PC-9 (cell line): ENCODE measurements at regions not wholly inside any gene's neighbourhood (a gene's known extent, or its start where the extent isn't known, plus 50 kb on each side); places are given as distances from the start of the nearest gene placed in this dataset.

Experiments used
- BruUV-seq: library from RNA; stranded (reverse); fragments of 400-500 nt; replicated peaks from 2 replicates; lab custom pipeline; 2021; lab: Mats Ljungman, UMichigan
- CTCF ChIA-PET: fragments of 300-600 bp; sonication (Branson Sonifier 250); formaldehyde crosslinking; loops from one replicate; lab custom pipeline; 2022; ENCODE audit warnings: antibody characterized with exemption; lab: Charles Lee
- POLR2A ChIA-PET: fragments of 300-600 bp; sonication (Branson Sonifier 250); formaldehyde crosslinking; loops from one replicate; lab custom pipeline; 2022; ENCODE audit warnings: antibody characterized with exemption; ENCODE audit not compliant: unreplicated experiment; lab: Charles Lee
- DNase-seq, 2 experiments: peaks; one replicate each; pipeline versions ENCODE4 v3.0.0 to v3.0.0-alpha.2; 2015 to 2022; ENCODE audit warnings: mixed read lengths in 1 of 2
- H2AFZ ChIP-seq: fragments of 200-600 bp; sonication (generic); 2 replicates; pipeline ENCODE4 v1.8.1; 2017; ENCODE audit warnings: antibody characterized with exemption
- H3F3A ChIP-seq: fragments of 200-600 bp; sonication (generic); 2 replicates; pipeline ENCODE4 v1.8.1; 2017; ENCODE audit warnings: antibody characterized with exemption, mild to moderate bottlenecking, low read depth; ENCODE audit not compliant: insufficient read depth
- H3K27ac ChIP-seq: fragments of 200-600 bp; sonication (generic); 2 replicates; pipeline ENCODE4 v1.6.1; 2016; ENCODE audit warnings: mixed run types
- H3K27me3 ChIP-seq: fragments of 200-600 bp; sonication (generic); 2 replicates; pipeline ENCODE4 v1.6.1; 2016; ENCODE audit warnings: low read depth, mixed run types; ENCODE audit not compliant: insufficient read depth
- H3K36me3 ChIP-seq: fragments of 200-600 bp; sonication (generic); 2 replicates; pipeline ENCODE4 v1.6.1; 2016; ENCODE audit warnings: low read depth, mixed run types
- H3K4me1 ChIP-seq: fragments of 200-600 bp; sonication (generic); replicated peaks from 2 replicates; pipeline ENCODE4 v1.6.1; 2016; ENCODE audit warnings: mixed run types; ENCODE audit not compliant: insufficient read depth
- H3K4me2 ChIP-seq: fragments of 200-600 bp; sonication (generic); 2 replicates; pipeline ENCODE4 v1.6.1; 2017; ENCODE audit warnings: mixed run types
- H3K4me3 ChIP-seq: fragments of 200-600 bp; sonication (generic); 2 replicates; pipeline ENCODE4 v1.6.1; 2016; ENCODE audit warnings: mixed run types
- H3K79me2 ChIP-seq: fragments of 200-600 bp; sonication (generic); 2 replicates; pipeline ENCODE4 v1.6.1; 2017; ENCODE audit warnings: low read depth, mixed run types
- H3K9me2 ChIP-seq: fragments of 200-600 bp; sonication (generic); 2 replicates; pipeline ENCODE4 v1.8.1; 2017; ENCODE audit warnings: mild to moderate bottlenecking; ENCODE audit not compliant: insufficient read depth
- H3K9me3 ChIP-seq: fragments of 200-600 bp; sonication (generic); 2 replicates; pipeline ENCODE4 v1.8.1; 2016; ENCODE audit warnings: low read depth; ENCODE audit not compliant: insufficient read depth
- H4K20me1 ChIP-seq: fragments of 200-600 bp; sonication (generic); 2 replicates; pipeline ENCODE4 v1.8.1; 2017; ENCODE audit not compliant: insufficient read depth
- EZH2 ChIP-seq: fragments of 200-600 bp; sonication (generic); IDR thresholded peaks from 2 replicates; pipeline ENCODE4 v1.8.0; 2017; ENCODE audit warnings: antibody characterized with exemption, low read depth
- intact Hi-C: fragments of 100-400 bp; cut with micrococcal nuclease; formaldehyde crosslinking; loops from one replicate; pipeline ENCODE4 v1.10.0; 2022; ENCODE audit not compliant: unreplicated experiment
- TF ChIP-seq, protein P1 (sequence below): fragments of 200-600 bp; sonication (generic); conservative IDR thresholded peaks from 2 replicates; pipeline ENCODE4 v1.6.1; 2017; ENCODE audit warnings: mixed run types, antibody characterized with exemption, mild to moderate bottlenecking, moderate library complexity

GRCh38 chr18:56186319-56186718 lies 452.1 kb downstream of the TXNL1 start:
- Histone ChIP-seq H3K4me1 (no peaks in the 10 kb centered on the region), H3K27me3 (no peaks in the 10 kb centered on the region), H3K4me3 (no peak overlapping the region), H3K79me2 (no peaks in the 10 kb centered on the region), H2AFZ (no peak overlapping the region), H4K20me1 (no peaks in the 10 kb centered on the region), H3K9me3 (no peaks in the 10 kb centered on the region), H3F3A (no peaks in the 10 kb centered on the region), H3K27ac (no peak overlapping the region), H3K9me2 (0 out of 2 replicates have a peak, but pooled peaks cover 4% of the 10 kb centered on the region), H3K4me2 (no peak overlapping the region), H3K36me3 (no peaks in the 10 kb centered on the region)
- ChIA-PET CTCF (no interaction called here), POLR2A (no interaction called here)
- BruUV-seq, result no TSS peak
- intact Hi-C loops, result no loop called here
- TF ChIP-seq, protein P1, sequence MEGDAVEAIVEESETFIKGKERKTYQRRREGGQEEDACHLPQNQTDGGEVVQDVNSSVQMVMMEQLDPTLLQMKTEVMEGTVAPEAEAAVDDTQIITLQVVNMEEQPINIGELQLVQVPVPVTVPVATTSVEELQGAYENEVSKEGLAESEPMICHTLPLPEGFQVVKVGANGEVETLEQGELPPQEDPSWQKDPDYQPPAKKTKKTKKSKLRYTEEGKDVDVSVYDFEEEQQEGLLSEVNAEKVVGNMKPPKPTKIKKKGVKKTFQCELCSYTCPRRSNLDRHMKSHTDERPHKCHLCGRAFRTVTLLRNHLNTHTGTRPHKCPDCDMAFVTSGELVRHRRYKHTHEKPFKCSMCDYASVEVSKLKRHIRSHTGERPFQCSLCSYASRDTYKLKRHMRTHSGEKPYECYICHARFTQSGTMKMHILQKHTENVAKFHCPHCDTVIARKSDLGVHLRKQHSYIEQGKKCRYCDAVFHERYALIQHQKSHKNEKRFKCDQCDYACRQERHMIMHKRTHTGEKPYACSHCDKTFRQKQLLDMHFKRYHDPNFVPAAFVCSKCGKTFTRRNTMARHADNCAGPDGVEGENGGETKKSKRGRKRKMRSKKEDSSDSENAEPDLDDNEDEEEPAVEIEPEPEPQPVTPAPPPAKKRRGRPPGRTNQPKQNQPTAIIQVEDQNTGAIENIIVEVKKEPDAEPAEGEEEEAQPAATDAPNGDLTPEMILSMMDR, result no peak
- TF ChIP-seq EZH2, result no peak
- DNase-seq, result no peak

DNA sequence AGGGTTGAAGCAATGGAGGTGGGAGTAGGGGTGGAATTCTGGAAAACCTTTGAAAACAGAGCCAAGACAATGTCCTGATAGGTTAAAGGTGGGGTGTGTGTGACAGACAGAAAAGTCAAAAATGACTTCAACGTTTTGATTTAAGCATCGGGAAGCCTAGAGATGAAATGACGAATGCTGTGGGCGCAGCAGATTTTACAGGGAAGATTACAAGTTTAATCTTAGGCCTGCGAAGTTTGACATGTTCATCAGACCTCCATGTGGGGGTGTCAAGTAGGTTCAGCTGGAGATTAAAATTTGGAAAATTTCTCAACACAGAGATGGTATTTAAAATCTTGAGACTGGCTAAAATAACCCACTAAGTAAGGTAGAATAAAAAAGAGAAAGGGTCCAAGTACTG lies 453.3 kb downstream of the TXNL1 start:
- H3K9me2 ChIP-seq, result 0 out of 2 replicates have a peak, but pooled peaks cover 4% of the 10 kb centered on the region
- H4K20me1 ChIP-seq, result no peaks in the 10 kb centered on the region
- H3K36me3 ChIP-seq, result no peaks in the 10 kb centered on the region
- H3F3A ChIP-seq, result no peaks in the 10 kb centered on the region
- ChIA-PET POLR2A (no interaction called here), CTCF (no interaction called here)
- H3K27me3 ChIP-seq, result no peaks in the 10 kb centered on the region
- peaks cover 5% of the 10 kb centered on the region; the same call in 1 of the 2 replicates for H3K4me1 ChIP-seq
- H2AFZ ChIP-seq, result no peak overlapping the region
- no TSS peak for BruUV-seq
- no peak overlapping the region for H3K4me3 ChIP-seq
- H3K4me2 ChIP-seq, result no peak overlapping the region
- H3K9me3 ChIP-seq, result no peaks in the 10 kb centered on the region
- DNase-seq, result no peak
- TF ChIP-seq EZH2, result no peak
- TF ChIP-seq, protein P1, result no peak
- intact Hi-C loops, result no loop called here
- no peak overlapping the region for H3K27ac ChIP-seq
- no peaks in the 10 kb centered on the region for H3K79me2 ChIP-seq

DNA sequence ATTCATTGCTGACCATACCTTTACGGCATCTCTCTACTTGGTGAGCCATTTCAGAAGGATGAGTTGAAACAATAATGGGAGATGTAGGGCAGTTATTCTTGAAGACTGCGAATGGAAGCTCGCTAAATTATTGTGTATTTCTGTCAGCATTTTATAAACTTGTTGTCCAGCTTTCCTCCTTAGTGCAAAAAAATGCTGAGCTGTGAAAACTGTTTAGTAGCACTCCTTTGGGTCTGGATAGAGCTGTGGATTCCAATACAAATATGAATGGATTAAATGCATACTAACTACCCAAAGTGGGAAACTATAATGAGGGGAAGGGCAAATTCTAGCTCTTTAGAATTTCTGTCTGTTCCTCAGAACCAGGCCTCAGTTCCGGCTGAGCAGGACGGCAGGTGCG lies 461.6 kb downstream of the TXNL1 start:
- intact Hi-C loops, result no loop called here
- BruUV-seq, result no TSS peak

More for the DNA sequence above, 461.6 kb downstream of the TXNL1 start:
- no peaks in the 10 kb centered on the region for H3K9me2 ChIP-seq
- no peaks in the 10 kb centered on the region for H4K20me1 ChIP-seq
- TF ChIP-seq EZH2, result no peak
- TF ChIP-seq, protein P1, result no peak
- H3K9me3 ChIP-seq, result no peaks in the 10 kb centered on the region
- H3K36me3 ChIP-seq, result no peaks in the 10 kb centered on the region
- no peaks in the 10 kb centered on the region for H3F3A ChIP-seq
- no peak overlapping the region for H3K27ac ChIP-seq
- no peak overlapping the region for H3K4me2 ChIP-seq
- H3K4me3 ChIP-seq, result no peak overlapping the region
- peaks cover 10% of the 10 kb centered on the region; the same call in 1 of the 2 replicates for H3K4me1 ChIP-seq
- H3K79me2 ChIP-seq, result no peaks in the 10 kb centered on the region
- ChIA-PET POLR2A (no interaction called here), CTCF (no interaction called here)
- DNase-seq, result no peak
- no peaks in the 10 kb centered on the region for H3K27me3 ChIP-seq
- H2AFZ ChIP-seq, result no peak overlapping the region
